HL-60 (cell line): ENCODE measurements at regions not wholly inside any gene's neighbourhood (a gene's known extent, or its start where the extent isn't known, plus 50 kb on each side); places are given as distances from the start of the nearest gene placed in this dataset.

Experiments
- CTCF ChIP-seq: IDR thresholded peaks from one replicate; pipeline ENCODE4 v1.5.1; 2011; ENCODE audit warnings: low read length, control low read depth, inconsistent platforms; ENCODE audit not compliant: insufficient read depth
- GABPA ChIP-seq: IDR thresholded peaks from 2 replicates; pipeline ENCODE4 v1.6.1; 2012; ENCODE audit warnings: low read depth

- TF ChIP-seq CTCF = no peak
- TF ChIP-seq GABPA = no peak
Measured at GRCh38 chr3:5568451-5568850, 380.9 kb downstream of the EDEM1 start.
